Stimulated activated CD4-positive, alpha-beta T cell treated with anti-CD3 and anti-CD28 coated beads, Interleukin-4, amount 100 ng/mL, for 4 hours (primary cell): ENCODE measurements at regions not wholly inside any gene's neighbourhood (a gene's known extent, or its start where the extent isn't known, plus 50 kb on each side); places are given as distances from the start of the nearest gene placed in this dataset.
"Not testable (repeated sequence)": the region's sequence is repeated elsewhere in the genome, so short reads cannot be mapped to it uniquely, and the experiment has no call there.

Source experiments
- DNase-seq, 2 experiments: peaks; one replicate each; pipeline ENCODE4 v3.0.0-alpha.2; 2020

DNA sequence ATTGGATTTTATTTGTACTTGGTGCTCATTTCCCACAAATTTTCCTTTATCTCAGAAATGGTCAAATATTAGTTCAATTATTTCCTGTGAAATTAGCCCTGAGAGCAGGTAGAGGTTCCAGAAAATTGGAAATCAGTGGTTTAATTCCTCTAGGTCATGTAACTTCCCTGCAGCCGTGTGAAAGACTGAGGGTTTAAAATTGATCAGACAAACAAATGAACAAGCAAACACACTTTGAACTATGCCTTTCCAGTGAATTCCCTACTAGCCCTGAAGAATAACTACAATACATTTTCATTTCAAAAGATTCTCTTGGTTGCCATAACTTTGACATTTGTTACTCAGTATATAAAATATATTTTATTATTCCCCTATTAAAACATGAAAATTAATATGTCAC, 1116.7 kb downstream of the REEP3 start:
- no peak for DNase-seq

DNA sequence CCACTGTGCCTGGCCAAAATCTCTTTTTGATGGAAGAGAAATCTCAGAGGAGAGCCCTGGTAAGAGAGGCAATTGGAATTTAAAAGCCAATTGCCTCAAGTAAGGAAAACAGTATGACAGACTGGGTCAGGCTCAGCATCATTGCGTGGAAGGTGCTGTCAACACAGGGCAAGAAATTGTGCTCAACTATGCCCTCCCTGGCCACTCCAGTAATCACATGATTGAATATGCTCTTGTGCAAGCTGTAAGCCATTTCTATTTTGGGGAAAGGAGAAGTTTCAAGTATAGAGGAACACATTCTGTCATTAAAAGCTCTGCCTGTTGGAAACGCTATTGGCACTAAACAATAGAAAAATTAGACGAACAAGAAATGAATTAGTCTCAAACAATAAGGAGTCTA, 1127.7 kb downstream of the REEP3 start:
- no peak for DNase-seq

DNA sequence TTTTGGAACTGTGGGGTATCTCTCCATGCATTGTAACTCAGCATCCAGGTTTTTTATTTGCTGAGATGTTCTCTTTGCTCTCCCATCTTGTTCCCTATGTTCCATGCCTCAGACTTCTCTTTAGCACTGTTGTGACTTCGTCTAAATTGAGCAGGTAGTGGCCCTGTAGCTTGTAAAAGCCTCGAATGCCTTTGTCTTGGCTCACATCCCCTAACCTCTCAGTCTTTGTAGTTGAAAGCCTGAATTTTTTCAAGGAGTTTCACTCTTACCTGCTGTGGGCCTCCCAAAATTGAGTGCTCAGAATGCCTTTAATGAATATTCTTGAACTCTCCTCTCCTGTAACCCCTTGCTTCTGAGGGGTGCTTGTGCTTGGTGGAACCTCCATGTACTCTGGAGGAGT, 1137.3 kb downstream of the REEP3 start:
- DNase-seq, result no peak

- no peak for DNase-seq
Observed at GRCh38 chr10:64659311-64659710, 1138.1 kb downstream of the REEP3 start.

GRCh38 chr10:64682043-64682442, 1160.8 kb downstream of the REEP3 start:
- DNase-seq, result no peak

- no peak for DNase-seq
Observed at GRCh38 chr10:64690194-64690593, 1169.0 kb downstream of the REEP3 start.

DNA sequence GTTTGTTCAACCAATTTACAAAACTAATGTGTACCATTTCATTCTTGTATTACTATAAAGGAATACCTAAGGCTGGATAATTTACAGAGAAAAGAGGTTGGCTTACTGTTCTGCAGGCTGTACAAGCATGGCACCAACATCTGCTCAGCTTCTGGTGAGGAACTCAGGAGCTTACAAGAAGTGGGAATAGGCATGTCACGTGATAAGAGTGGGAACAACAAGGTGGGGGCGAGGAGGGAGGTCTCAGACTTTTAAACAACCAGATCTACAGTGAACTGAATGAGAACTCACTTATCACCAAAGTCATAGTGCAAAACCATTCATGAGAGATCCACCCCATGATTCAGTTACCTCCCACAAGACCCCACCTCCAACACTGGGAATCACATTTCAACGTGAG, 1178.0 kb downstream of the REEP3 start:
- no peak for DNase-seq

GRCh38 chr10:64702086-64702485, 1180.9 kb downstream of the REEP3 start:
- not testable (repeated sequence) for DNase-seq

DNA sequence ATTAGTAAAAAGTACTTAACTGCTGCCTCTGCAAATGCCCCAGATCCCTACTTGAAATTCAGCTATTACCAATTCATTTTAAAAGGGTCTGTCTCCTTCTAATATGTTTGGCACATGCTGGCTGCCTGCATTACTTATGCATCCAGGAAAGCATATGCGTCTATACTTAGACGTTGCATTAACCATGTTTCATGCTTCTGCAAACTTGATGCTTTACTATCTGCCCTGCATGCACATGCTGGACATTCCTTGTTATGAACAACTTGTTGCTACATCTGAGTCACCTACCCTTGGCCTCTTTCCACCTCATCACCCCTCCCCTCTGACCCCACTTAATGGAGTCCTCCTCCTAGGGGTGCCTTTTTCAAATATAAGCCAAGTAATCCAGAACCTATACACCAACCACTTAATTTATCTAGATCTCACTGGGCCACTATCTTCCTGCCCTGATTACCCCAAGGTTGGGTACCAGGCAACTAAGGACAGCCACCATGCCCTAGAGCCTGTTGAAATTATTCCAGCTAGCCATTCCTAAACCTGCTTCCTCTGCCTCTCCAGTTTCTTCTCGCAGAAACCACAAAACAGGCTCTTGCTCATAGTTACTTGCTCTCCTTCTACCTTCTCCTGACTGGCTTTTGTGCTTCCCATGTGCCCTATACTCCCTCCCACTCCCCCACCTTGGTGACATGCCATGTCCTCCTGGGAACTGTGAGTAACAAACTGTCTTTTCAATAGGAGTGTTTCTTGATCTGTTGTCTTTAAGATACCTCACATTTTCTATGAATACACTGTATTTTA, 1187.9 kb downstream of the REEP3 start:
- no peak for DNase-seq

GRCh38 chr10:64726466-64726865, 1205.3 kb downstream of the REEP3 start:
- DNase-seq, result no peak

- DNase-seq, result no peak
Observed at GRCh38 chr10:64731016-64731415, 1209.8 kb downstream of the REEP3 start.

DNA sequence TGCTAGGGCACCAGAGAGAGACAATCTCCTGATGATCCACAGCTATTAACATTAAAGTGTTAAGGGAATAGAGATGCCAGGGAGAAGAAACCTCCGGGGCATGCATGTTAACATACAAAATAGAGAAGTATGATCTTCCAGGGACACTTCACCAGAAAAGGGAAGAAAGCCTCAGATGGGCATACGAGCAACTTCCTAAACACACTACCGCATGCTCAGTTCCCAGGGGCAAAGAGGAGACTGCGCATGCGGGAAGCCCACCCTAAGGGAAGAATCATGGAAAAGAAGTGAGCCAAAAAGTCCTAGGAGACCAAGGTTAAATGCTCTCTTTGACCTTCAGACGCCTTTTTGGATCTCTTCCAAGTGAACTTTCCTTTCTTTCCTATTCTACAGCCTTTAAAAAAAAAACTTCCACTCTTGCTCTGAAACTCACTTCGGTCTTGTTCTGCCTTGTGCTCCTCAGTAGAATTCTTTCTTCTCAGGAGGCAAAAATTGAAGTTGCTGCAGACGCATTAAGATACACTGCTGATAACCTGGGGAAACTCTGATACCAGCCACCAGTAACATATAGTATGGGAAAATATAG, 1211.3 kb downstream of the REEP3 start:
- no peak for DNase-seq

GRCh38 chr10:64733980-64734379, 1212.8 kb downstream of the REEP3 start:
- no peak for DNase-seq

DNA sequence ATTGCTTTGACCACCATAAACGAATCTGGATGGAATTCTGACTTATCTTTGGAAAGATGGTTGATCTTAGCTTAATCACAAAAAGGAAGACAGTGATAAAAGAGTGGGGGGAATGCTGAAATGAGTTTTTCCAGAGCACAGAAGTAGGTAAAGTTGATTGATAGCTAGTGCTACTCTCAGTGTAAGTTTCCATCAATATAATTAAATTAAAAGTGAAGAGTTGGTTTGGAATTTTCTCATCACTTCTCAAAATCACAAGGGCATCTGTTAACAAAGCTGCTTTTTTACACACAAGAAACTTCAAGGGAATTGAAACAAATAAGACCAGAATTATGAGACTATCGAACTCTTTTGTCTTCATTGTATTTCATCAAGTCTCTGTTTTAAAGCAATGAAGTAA, 1217.3 kb downstream of the REEP3 start:
- no peak for DNase-seq

- no peak for DNase-seq
Observed at GRCh38 chr10:64745565-64745964, 1224.4 kb downstream of the REEP3 start.

GRCh38 chr10:64750672-64751071, 1229.5 kb downstream of the REEP3 start:
- DNase-seq, result no peak

DNA sequence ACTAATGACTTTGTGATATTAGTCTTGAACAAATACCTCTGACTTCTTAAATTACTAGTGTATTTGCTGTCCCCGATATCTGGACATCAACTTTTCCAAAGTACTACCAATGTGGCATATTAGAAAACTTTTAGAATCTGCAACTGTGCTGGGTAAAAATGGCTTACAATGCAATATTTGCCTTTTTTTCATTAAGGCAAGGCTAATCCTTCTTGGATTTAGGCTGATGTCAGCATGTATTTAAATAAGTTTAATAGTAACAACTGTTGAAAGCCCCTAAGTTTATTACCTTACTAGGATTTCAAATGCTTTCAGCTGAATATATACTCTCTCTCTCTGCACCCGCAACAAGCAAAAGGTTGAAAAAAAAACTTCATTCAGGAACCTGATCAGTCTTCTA, 1232.3 kb downstream of the REEP3 start:
- DNase-seq, result no peak

DNA sequence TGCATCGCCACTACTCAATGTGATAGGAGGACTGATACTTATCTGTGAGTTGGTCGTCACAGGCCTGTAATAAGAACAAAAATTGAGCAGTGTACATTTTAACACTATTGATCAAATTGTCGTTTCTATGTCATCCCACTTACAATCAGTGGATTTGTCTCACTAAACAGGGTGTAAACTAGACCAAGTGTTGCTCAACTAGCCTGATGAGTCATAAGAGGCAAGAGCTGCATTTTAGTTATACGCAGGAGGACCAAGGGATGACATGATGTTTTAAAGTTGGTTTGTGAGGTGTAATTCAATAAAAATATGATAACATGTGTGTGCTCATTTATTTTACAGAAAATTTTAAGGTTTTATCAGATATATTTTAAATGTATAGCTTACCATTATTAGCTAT, 1239.2 kb downstream of the REEP3 start:
- no peak for DNase-seq

DNA sequence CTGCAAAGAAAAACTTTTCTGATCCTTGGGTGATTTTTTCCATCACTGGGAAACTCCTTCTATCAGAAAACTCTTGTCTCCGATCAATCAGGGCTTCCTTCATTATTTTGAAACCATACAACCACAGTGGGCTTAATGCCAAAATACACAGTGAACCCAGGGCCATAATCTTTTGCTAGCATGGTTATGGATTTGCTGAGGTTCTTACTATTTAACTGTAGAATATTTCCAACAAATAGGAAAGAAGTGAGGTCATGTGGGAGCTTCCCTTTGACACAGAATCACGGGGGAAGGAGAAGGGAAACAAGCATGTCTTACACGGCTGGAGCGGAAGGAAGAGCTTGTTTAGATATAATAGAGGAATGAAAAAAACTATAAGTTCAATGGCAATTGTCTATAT, 1241.7 kb downstream of the REEP3 start:
- no peak for DNase-seq

DNA sequence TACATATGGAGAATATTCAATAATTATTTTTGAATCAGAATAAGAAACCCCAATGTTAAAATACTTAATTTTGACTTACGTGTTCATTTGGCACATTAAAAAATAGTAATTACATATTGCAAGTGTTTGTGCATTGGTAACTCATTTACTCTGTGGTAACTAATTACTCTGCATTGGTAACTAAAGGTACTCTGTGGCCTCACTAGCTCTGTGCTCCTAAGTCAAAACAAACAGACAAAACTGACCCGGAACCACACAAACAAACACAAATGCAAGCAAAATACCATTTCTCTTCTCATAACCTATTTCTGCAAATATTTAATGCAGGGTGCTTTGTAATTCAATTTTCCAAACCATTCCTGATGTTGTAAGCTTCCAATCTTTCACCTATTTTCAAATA, 1244.3 kb downstream of the REEP3 start:
- DNase-seq, result no peak

DNA sequence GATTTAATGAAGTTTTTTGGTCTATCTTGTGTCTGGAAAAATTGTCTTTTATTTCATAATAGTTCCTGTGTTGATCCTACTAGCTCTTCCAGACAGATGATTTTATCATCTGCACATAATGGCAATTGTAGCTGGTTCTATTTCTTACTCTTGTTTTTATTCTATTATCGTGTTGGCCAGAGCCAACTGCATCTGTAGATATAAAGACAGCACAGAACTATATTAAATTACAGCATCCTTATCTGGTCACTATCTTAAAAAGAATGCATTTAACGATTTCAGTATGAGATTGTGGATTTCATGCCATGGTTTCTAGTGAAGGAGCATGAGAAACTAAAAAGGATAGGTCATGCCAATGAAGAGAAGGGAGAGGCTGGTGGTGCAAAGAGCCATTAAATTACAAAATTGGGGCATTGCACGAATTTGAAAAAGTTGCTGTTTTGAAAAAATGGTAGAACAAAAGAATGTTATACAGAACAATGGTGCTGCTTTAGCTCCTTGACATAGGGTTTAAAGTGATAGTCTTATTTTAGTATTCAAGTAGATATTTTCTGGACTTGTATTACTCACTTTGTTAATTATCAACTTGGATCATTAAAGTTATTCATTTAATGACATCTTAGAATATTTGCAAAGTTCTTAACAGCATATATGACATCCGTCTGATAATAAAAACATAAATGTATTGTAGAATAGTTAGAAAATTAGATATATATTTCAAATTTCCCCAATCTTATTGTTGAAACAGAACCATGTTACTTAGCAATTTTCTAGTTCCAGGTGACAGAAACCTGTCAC, 1250.3 kb downstream of the REEP3 start:
- no peak for DNase-seq

DNA sequence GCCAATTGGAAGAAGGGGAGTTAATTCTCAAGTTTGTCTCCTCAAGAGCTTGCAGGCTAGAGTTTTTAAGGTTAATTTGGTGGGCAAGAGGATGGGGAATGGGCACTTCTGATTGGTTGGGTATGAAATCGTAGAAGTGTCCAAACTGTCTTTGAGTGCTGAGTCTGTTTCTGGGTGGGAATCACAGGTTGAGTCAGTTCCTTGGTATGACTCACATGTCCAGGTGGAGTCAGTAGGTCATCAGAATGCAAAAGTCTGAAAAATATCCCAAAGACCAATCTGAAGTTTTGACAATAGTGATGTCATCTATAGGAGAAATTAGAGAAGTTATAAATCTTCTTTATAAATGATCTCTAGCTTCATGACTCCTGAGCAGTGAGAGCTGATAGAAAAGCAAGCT, 1252.2 kb downstream of the REEP3 start:
- DNase-seq, result no peak

DNA sequence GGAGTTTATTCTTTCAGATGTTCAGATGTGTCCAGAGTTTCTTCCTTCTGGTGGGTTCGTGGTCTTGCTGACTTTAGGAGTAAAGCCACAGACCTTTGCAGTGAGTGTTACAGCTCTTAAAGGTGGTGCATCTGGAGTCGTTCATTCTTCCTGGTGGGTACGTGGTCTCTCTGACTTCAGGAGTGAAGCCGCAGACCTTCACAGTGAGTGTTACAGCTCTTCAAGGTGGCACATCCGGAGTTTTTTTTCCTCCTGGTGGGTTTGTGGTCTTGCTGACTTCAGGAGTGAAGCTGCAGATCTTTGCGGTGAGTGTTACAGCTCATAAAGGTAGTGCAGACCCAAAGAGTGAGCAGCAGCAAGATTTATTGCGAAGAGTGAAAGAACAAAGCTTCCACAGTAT, 1263.2 kb downstream of the REEP3 start:
- DNase-seq, result not testable (repeated sequence)

- DNase-seq, result no peak
Observed at GRCh38 chr10:64785816-64786215, 1264.6 kb downstream of the REEP3 start.
